ENCODE measurements at regions not wholly inside any gene's neighbourhood (a gene's known extent, or its start where the extent isn't known, plus 50 kb on each side); places are given as distances from the start of the nearest gene placed in this dataset.

GRCh38 chr5:143870362-143870761 lies 58.4 kb downstream of the HMHB1 start:
- DNase-seq: no peak

- DNase-seq: peak; percentile 22
These were observed 59.1 kb downstream of the HMHB1 start for GRCh38 chr5:143870871-143871632.

- no peak for DNase-seq
These were observed 59.7 kb downstream of the HMHB1 start for GRCh38 chr5:143871672-143872071.

- no peak for DNase-seq
These were observed 62.4 kb downstream of the HMHB1 start for GRCh38 chr5:143874312-143874711.

GRCh38 chr5:143877196-143877595 lies 65.2 kb downstream of the HMHB1 start:
- no peak for DNase-seq

GRCh38 chr5:143878430-143878829 lies 66.5 kb downstream of the HMHB1 start:
- no peak for DNase-seq

GRCh38 chr5:143879646-143880045 lies 67.7 kb downstream of the HMHB1 start:
- no peak for DNase-seq

GRCh38 chr5:143880178-143880577 lies 68.2 kb downstream of the HMHB1 start:
- DNase-seq: peak; percentile 28

GRCh38 chr5:143882520-143882919 lies 70.6 kb downstream of the HMHB1 start:
- peak; percentile 71 for DNase-seq

GRCh38 chr5:143886096-143886495 lies 74.1 kb downstream of the HMHB1 start:
- no peak for DNase-seq

GRCh38 chr5:143886651-143887638 lies 75.0 kb downstream of the HMHB1 start:
- DNase-seq: peak; percentile 87

- peak; percentile 97 for DNase-seq
These were observed 76.1 kb downstream of the HMHB1 start for GRCh38 chr5:143887903-143888665.

- no peak for DNase-seq
These were observed 77.0 kb downstream of the HMHB1 start for GRCh38 chr5:143888912-143889311.

- peak; percentile 94 for DNase-seq
These were observed 78.0 kb downstream of the HMHB1 start for GRCh38 chr5:143889986-143890385.

- DNase-seq: peak; percentile 10
These were observed 78.5 kb downstream of the HMHB1 start for GRCh38 chr5:143890487-143890886.

GRCh38 chr5:143892271-143892670 lies 80.3 kb downstream of the HMHB1 start:
- DNase-seq: no peak

GRCh38 chr5:143892908-143893307 lies 80.9 kb downstream of the HMHB1 start:
- no peak for DNase-seq

GRCh38 chr5:143893638-143894037 lies 81.7 kb downstream of the HMHB1 start:
- no peak for DNase-seq

GRCh38 chr5:143896516-143896915 lies 84.6 kb downstream of the HMHB1 start:
- DNase-seq: peak; percentile 64

- no peak for DNase-seq
These were observed 85.0 kb downstream of the HMHB1 start for GRCh38 chr5:143896966-143897365.

GRCh38 chr5:143898381-143898780 lies 86.4 kb downstream of the HMHB1 start:
- DNase-seq: no peak

GRCh38 chr5:143898916-143899591 lies 87.1 kb downstream of the HMHB1 start:
- no peak for DNase-seq

Data from fibroblast of skin of right quadriceps (primary cell).